IMR-90 (cell line): ENCODE measurements at regions not wholly inside any gene's neighbourhood (a gene's known extent, or its start where the extent isn't known, plus 50 kb on each side); places are given as distances from the start of the nearest gene placed in this dataset.

Experiments
- ATAC-seq: fragments of 200-7000 bp; cut with Tn5 transposase; 2 replicates; pipeline ENCODE4 v1.9.1; 2020; ENCODE audit warnings: low read depth, mild to moderate bottlenecking, moderate library complexity
- BruUV-seq: library from RNA; stranded (reverse); fragments of 400-500 nt; replicated peaks from 2 replicates; lab custom pipeline; 2021; lab: Mats Ljungman, UMichigan
- CTCF ChIA-PET: fragments of 300-600 bp; formaldehyde crosslinking; extraction: SDS; loops from one replicate; lab custom pipeline; 2021; ENCODE audit warnings: antibody characterized with exemption; lab: Yijun Ruan, JAX
- POLR2A ChIA-PET: fragments of 300-600 bp; sonication (Branson Sonifier 250); formaldehyde crosslinking; loops from one replicate; lab custom pipeline; 2022; ENCODE audit warnings: antibody characterized with exemption; ENCODE audit not compliant: unreplicated experiment; lab: Charles Lee
- DNase-seq: peaks from one replicate; pipeline ENCODE4 v3.0.0; 2013
- H2AFZ ChIP-seq: replicated peaks from 2 replicates; pipeline ENCODE3; 2013; ENCODE audit warnings: low read length, mild to moderate bottlenecking; ENCODE audit not compliant: poor library complexity
- H2AK5ac ChIP-seq: 2 replicates; pipeline ENCODE4 v1.6.1; 2013; ENCODE audit warnings: low read depth, low read length, inconsistent platforms
- H2AK9ac ChIP-seq: replicated peaks from 2 replicates; pipeline ENCODE3; 2013; ENCODE audit warnings: mild to moderate bottlenecking, low read depth, low read length, moderate library complexity; ENCODE audit not compliant: poor library complexity
- H2BK120ac ChIP-seq: 2 replicates; pipeline ENCODE4 v1.6.1; 2013; ENCODE audit warnings: low read depth, low read length, inconsistent platforms
- H2BK15ac ChIP-seq: 3 replicates; pipeline ENCODE4 v1.6.1; 2013; ENCODE audit warnings: low read depth, low read length, inconsistent platforms
- H2BK20ac ChIP-seq: 2 replicates; pipeline ENCODE4 v1.6.1; 2013; ENCODE audit warnings: low read depth, mild to moderate bottlenecking, inconsistent platforms, low read length, moderate library complexity
- H2BK5ac ChIP-seq: 2 replicates; pipeline ENCODE4 v1.6.1; 2013; ENCODE audit warnings: mild to moderate bottlenecking, low read depth, low read length, inconsistent platforms; ENCODE audit not compliant: poor library complexity, severe bottlenecking
- H3K14ac ChIP-seq: replicated peaks from 2 replicates; pipeline ENCODE4 v1.6.1; 2013; ENCODE audit warnings: low read depth, low read length, inconsistent platforms
- H3K18ac ChIP-seq: 2 replicates; pipeline ENCODE4 v1.6.1; 2013; ENCODE audit warnings: low read depth, low read length, control low read depth
- H3K23ac ChIP-seq: 2 replicates; pipeline ENCODE4 v1.6.1; 2013; ENCODE audit warnings: low read depth, low read length, inconsistent platforms
- H3K27ac ChIP-seq: 2 replicates; pipeline ENCODE4 v1.5.1; 2013; ENCODE audit warnings: mild to moderate bottlenecking, control low read depth, low read length; ENCODE audit not compliant: insufficient read depth
- H3K27me3 ChIP-seq: 2 replicates; pipeline ENCODE4 v1.6.1; 2013; ENCODE audit warnings: low read length; ENCODE audit not compliant: control insufficient read depth, insufficient read depth
- H3K36me3 ChIP-seq: 2 replicates; pipeline ENCODE4 v1.6.1; 2013; ENCODE audit warnings: low read length, mixed read lengths; ENCODE audit not compliant: control insufficient read depth, insufficient read depth
- H3K4ac ChIP-seq: 2 replicates; pipeline ENCODE4 v1.6.1; 2013; ENCODE audit warnings: low read depth, low read length, inconsistent platforms
- H3K4me1 ChIP-seq: 2 replicates; pipeline ENCODE4 v1.6.1; 2013; ENCODE audit warnings: low read length, mixed read lengths; ENCODE audit not compliant: control insufficient read depth, insufficient read depth
- H3K4me2 ChIP-seq: 2 replicates; pipeline ENCODE4 v1.6.1; 2013; ENCODE audit warnings: low read depth, mild to moderate bottlenecking, control low read depth, low read length, moderate library complexity
- H3K4me3 ChIP-seq: 2 replicates; pipeline ENCODE4 v1.5.1; 2013; ENCODE audit warnings: low read depth, mild to moderate bottlenecking, control low read depth, low read length, moderate library complexity; ENCODE audit not compliant: insufficient read depth
- H3K56ac ChIP-seq: 2 replicates; pipeline ENCODE4 v1.6.1; 2013; ENCODE audit warnings: low read length, inconsistent platforms; ENCODE audit not compliant: insufficient read depth; ENCODE audit errors: extremely low read depth
- H3K79me1 ChIP-seq, 2 experiments: 2 replicates each; pipeline ENCODE4 v1.6.1; 2013; ENCODE audit warnings: low read length in 2 of 2, inconsistent platforms in 1 of 2, low read depth in 1 of 2
- H3K9ac ChIP-seq: 2 replicates; pipeline ENCODE4 v1.6.1; 2013; ENCODE audit warnings: low read depth, low read length, control low read depth
- H3K9me1 ChIP-seq: 2 replicates; pipeline ENCODE4 v1.6.1; 2013; ENCODE audit warnings: low read length, inconsistent platforms; ENCODE audit not compliant: insufficient read depth
- H3K9me3 ChIP-seq: 2 replicates; pipeline ENCODE4 v1.6.1; 2013; ENCODE audit warnings: low read length; ENCODE audit not compliant: control insufficient read depth, insufficient read depth
- H4K20me1 ChIP-seq: 2 replicates; pipeline ENCODE4 v1.6.1; 2013; ENCODE audit warnings: low read length, inconsistent platforms; ENCODE audit not compliant: insufficient read depth
- H4K5ac ChIP-seq: 2 replicates; pipeline ENCODE4 v1.6.1; 2013; ENCODE audit warnings: mild to moderate bottlenecking, low read depth, low read length, control low read depth
- H4K8ac ChIP-seq, 2 experiments: 2 replicates each; pipeline ENCODE4 v1.6.1; 2013; ENCODE audit warnings: low read depth in 2 of 2, low read length in 2 of 2, control low read depth in 1 of 2, inconsistent platforms in 1 of 2
- H4K91ac ChIP-seq: 2 replicates; pipeline ENCODE4 v1.6.1; 2013; ENCODE audit warnings: low read depth, low read length, inconsistent platforms; ENCODE audit not compliant: insufficient read depth
- BHLHE40 ChIP-seq: fragments of 150-350 bp; IDR thresholded peaks from 2 replicates; pipeline ENCODE4 v1.6.1; 2016; ENCODE audit warnings: mild to moderate bottlenecking, low read depth, low read length
- CEBPB ChIP-seq: IDR thresholded peaks from 2 replicates; pipeline ENCODE4 v1.6.1; 2012; ENCODE audit warnings: low read depth, low read length, improper control_type of control experiment
- CHD1 ChIP-seq: IDR thresholded peaks from 2 replicates; pipeline ENCODE4 v1.6.1; 2012; ENCODE audit warnings: low read depth, low read length, improper control_type of control experiment
- ELK1 ChIP-seq: fragments of 150-350 bp; IDR thresholded peaks from 2 replicates; pipeline ENCODE4 v1.6.1; 2016; ENCODE audit warnings: low read depth, mild to moderate bottlenecking, low read length, moderate library complexity, borderline replicate concordance
- FOS ChIP-seq: fragments of 150-350 bp; IDR thresholded peaks from 2 replicates; pipeline ENCODE4 v1.6.1; 2016; ENCODE audit warnings: low read depth, low read length
- MAFK ChIP-seq: IDR thresholded peaks from 2 replicates; pipeline ENCODE4 v1.6.1; 2012; ENCODE audit warnings: low read depth, low read length, improper control_type of control experiment
- MAZ ChIP-seq: IDR thresholded peaks from 2 replicates; pipeline ENCODE4 v1.6.1; 2012; ENCODE audit warnings: low read depth, mild to moderate bottlenecking, low read length, improper control_type of control experiment, moderate library complexity, borderline replicate concordance
- MXI1 ChIP-seq: IDR thresholded peaks from 2 replicates; pipeline ENCODE4 v1.6.1; 2012; ENCODE audit warnings: low read depth, mild to moderate bottlenecking, low read length, moderate library complexity, borderline replicate concordance
- NFE2L2 ChIP-seq: fragments of 150-350 bp; IDR thresholded peaks from 2 replicates; pipeline ENCODE4 v1.6.1; 2016; ENCODE audit warnings: low read depth, mild to moderate bottlenecking, low read length
- POLR2A ChIP-seq: IDR thresholded peaks from 2 replicates; pipeline ENCODE4 v1.6.1; 2012; ENCODE audit warnings: mild to moderate bottlenecking, low read depth, low read length
- RAD21 ChIP-seq: IDR thresholded peaks from 2 replicates; pipeline ENCODE4 v1.6.1; 2012; ENCODE audit warnings: low read length, improper control_type of control experiment
- RCOR1 ChIP-seq: IDR thresholded peaks from 2 replicates; pipeline ENCODE4 v1.6.1; 2012; ENCODE audit warnings: mild to moderate bottlenecking, low read length, improper control_type of control experiment; ENCODE audit not compliant: insufficient replicate concordance
- RFX5 ChIP-seq: IDR thresholded peaks from 2 replicates; pipeline ENCODE4 v1.8.0; 2012; ENCODE audit warnings: low read depth, mild to moderate bottlenecking, low read length, moderate library complexity
- SMC3 ChIP-seq: fragments of 150-350 bp; IDR thresholded peaks from 2 replicates; pipeline ENCODE4 v1.6.1; 2016; ENCODE audit warnings: low read depth, mild to moderate bottlenecking, antibody characterized with exemption, low read length, moderate library complexity
- USF2 ChIP-seq: fragments of 150-350 bp; IDR thresholded peaks from 2 replicates; pipeline ENCODE4 v1.6.1; 2017; ENCODE audit warnings: mild to moderate bottlenecking, antibody characterized with exemption, low read length, low read depth
- WGBS, 2 experiments: methylation state at CpG; one replicate each; pipeline versions ENCODE4 v1.1.5 to v1.1.7; 2013; ENCODE audit warnings: missing lambda C conversion rate in 2 of 2; ENCODE audit not compliant: insufficient read length in 1 of 2; ENCODE audit errors: extremely low coverage in 2 of 2; 5-methylcytosine and 5-hydroxymethylcytosine counted together
- dilution Hi-C: fragments of 300-500 bp; cut with HindIII; formaldehyde crosslinking; loops from one replicate; pipeline ENCODE4 v1.14.3; 2018; ENCODE audit warnings: low sequenced_read_pairs; ENCODE audit not compliant: unreplicated experiment
- in situ Hi-C: fragments of 300-500 bp; cut with MboI; formaldehyde crosslinking; loops from 3 replicates; pipeline ENCODE4 v1.14.3; 2019; ENCODE audit warnings: low sequenced_read_pairs, inconsistent platforms, mixed read lengths
- intact Hi-C: fragments of 100-400 bp; cut with micrococcal nuclease; formaldehyde crosslinking; loops from 2 replicates; pipeline ENCODE4 v1.10.0; 2022
- TF ChIP-seq, protein P1 (sequence below): conservative IDR thresholded peaks from 2 replicates; pipeline ENCODE4 v1.5.1; 2012; ENCODE audit warnings: mild to moderate bottlenecking, low read depth, low read length, improper control_type of control experiment

- in situ Hi-C loops (no loop called here), dilution Hi-C loops (no loop called here), intact Hi-C loops (no loop called here)
- Histone ChIP-seq H3K9me3 (no peaks in the 10 kb centered on the region), H3K56ac (no peak overlapping the region), H3K14ac (no peak overlapping the region), H3K9ac (no peak overlapping the region), H2BK15ac (no peak overlapping the region), H4K8ac (no peak overlapping the region), H4K20me1 (no peaks in the 10 kb centered on the region), H3K27ac (no peak overlapping the region), H3K9me1 (no peaks in the 10 kb centered on the region), H4K5ac (no peak overlapping the region), H3K27me3 (peaks cover 47% of the 10 kb centered on the region), H2AK5ac (no peak overlapping the region), H4K91ac (no peak overlapping the region), H3K4ac (no peak overlapping the region), H2AK9ac (no peak overlapping the region), H2BK5ac (no peak overlapping the region), H3K4me2 (no peak overlapping the region), H2BK20ac (no peak overlapping the region), H3K4me3 (no peak overlapping the region), H2BK120ac (no peak overlapping the region), H2AFZ (no peak overlapping the region), H3K79me1 (no peaks in the 10 kb centered on the region), H3K4me1 (no peaks in the 10 kb centered on the region), H3K23ac (no peak overlapping the region), H3K36me3 (no peaks in the 10 kb centered on the region), H3K18ac (no peak overlapping the region)
- POLR2A ChIA-PET = interaction anchor here (0.6 kb wide), 1 partner anchor 13 kb away, joined by 3 read pairs; no protein-coding TSS in a partner anchor
- DNase-seq = no peak
- no CpG with 5 or more reads among the region's 15 CpGs for WGBS, 2 experiments
- BruUV-seq = no TSS peak
- ATAC-seq = no peak
- CTCF ChIA-PET = interaction anchor here (1.0 kb wide), 1 partner anchor 10 kb away, joined by 3 read pairs; no protein-coding TSS in a partner anchor
- TF ChIP-seq MXI1 (no peak), CHD1 (no peak), POLR2A (no peak), SMC3 (no peak), FOS (no peak), CEBPB (no peak), MAFK (no peak), RFX5 (no peak), RCOR1 (no peak), ELK1 (no peak), MAZ (no peak), NFE2L2 (no peak), BHLHE40 (no peak), USF2 (no peak), RAD21 (no peak)
- TF ChIP-seq, protein P1, sequence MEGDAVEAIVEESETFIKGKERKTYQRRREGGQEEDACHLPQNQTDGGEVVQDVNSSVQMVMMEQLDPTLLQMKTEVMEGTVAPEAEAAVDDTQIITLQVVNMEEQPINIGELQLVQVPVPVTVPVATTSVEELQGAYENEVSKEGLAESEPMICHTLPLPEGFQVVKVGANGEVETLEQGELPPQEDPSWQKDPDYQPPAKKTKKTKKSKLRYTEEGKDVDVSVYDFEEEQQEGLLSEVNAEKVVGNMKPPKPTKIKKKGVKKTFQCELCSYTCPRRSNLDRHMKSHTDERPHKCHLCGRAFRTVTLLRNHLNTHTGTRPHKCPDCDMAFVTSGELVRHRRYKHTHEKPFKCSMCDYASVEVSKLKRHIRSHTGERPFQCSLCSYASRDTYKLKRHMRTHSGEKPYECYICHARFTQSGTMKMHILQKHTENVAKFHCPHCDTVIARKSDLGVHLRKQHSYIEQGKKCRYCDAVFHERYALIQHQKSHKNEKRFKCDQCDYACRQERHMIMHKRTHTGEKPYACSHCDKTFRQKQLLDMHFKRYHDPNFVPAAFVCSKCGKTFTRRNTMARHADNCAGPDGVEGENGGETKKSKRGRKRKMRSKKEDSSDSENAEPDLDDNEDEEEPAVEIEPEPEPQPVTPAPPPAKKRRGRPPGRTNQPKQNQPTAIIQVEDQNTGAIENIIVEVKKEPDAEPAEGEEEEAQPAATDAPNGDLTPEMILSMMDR = no peak
Observed at GRCh38 chr22:26952451-26953011, 295.1 kb downstream of the MIAT start.
